NCI-H146 (cell line): ENCODE measurements at regions not wholly inside any gene's neighbourhood (a gene's known extent, or its start where the extent isn't known, plus 50 kb on each side); places are given as distances from the start of the nearest gene placed in this dataset.
"Not testable (repeated sequence)": the region's sequence is repeated elsewhere in the genome, so short reads cannot be mapped to it uniquely, and the experiment has no call there.

Source experiments
- DNase-seq: peaks from one replicate; lab custom pipeline; 2025; lab: John Stamatoyannopoulos, UW

GRCh38 chr5:93220431-93220830, 360.6 kb downstream of the NR2F1-AS1 start:
- no peak for DNase-seq

GRCh38 chr5:93219641-93220145, 361.3 kb downstream of the NR2F1-AS1 start:
- no peak for DNase-seq

GRCh38 chr5:93213111-93213794, 367.8 kb downstream of the NR2F1-AS1 start:
- not testable (repeated sequence) for DNase-seq

- no peak for DNase-seq
These were observed 371.5 kb downstream of the NR2F1-AS1 start for GRCh38 chr5:93209476-93209875.

- DNase-seq = no peak
These were observed 372.8 kb downstream of the NR2F1-AS1 start for GRCh38 chr5:93208141-93208751.

GRCh38 chr5:93206203-93206602, 374.8 kb downstream of the NR2F1-AS1 start:
- DNase-seq = no peak

- no peak for DNase-seq
These were observed 380.0 kb downstream of the NR2F1-AS1 start for GRCh38 chr5:93201061-93201460.

GRCh38 chr5:93196986-93197385, 384.0 kb downstream of the NR2F1-AS1 start:
- no peak for DNase-seq

GRCh38 chr5:93193431-93194347, 387.3 kb downstream of the NR2F1-AS1 start:
- DNase-seq = no peak

- no peak for DNase-seq
These were observed 388.3 kb downstream of the NR2F1-AS1 start for GRCh38 chr5:93192683-93193082.

- DNase-seq = no peak
These were observed 388.9 kb downstream of the NR2F1-AS1 start for GRCh38 chr5:93192087-93192486.

GRCh38 chr5:93191035-93191817, 389.8 kb downstream of the NR2F1-AS1 start:
- DNase-seq = no peak

- no peak for DNase-seq
These were observed 391.3 kb downstream of the NR2F1-AS1 start for GRCh38 chr5:93189707-93190120.

- DNase-seq = no peak
These were observed 392.0 kb downstream of the NR2F1-AS1 start for GRCh38 chr5:93188876-93189485.

GRCh38 chr5:93186076-93186682, 394.8 kb downstream of the NR2F1-AS1 start:
- DNase-seq = no peak

- no peak for DNase-seq
These were observed 397.0 kb downstream of the NR2F1-AS1 start for GRCh38 chr5:93184041-93184440.

- DNase-seq = no peak
These were observed 401.6 kb downstream of the NR2F1-AS1 start for GRCh38 chr5:93179466-93179865.

- no peak for DNase-seq
These were observed 406.1 kb downstream of the NR2F1-AS1 start for GRCh38 chr5:93174930-93175329.

- DNase-seq = no peak
These were observed 415.5 kb downstream of the NR2F1-AS1 start for GRCh38 chr5:93165559-93165958.

GRCh38 chr5:93164690-93165089, 416.3 kb downstream of the NR2F1-AS1 start:
- DNase-seq = no peak
